NT2/D1 (cell line): ENCODE measurements at regions not wholly inside any gene's neighbourhood (a gene's known extent, or its start where the extent isn't known, plus 50 kb on each side); places are given as distances from the start of the nearest gene placed in this dataset.

ENCODE experiments used
- SUZ12 ChIP-seq: IDR thresholded peaks from 2 replicates; pipeline ENCODE4 v1.6.1; 2011; ENCODE audit not compliant: insufficient read length, insufficient read depth; ENCODE audit errors: extremely low read depth
- ZNF274 ChIP-seq: IDR thresholded peaks from 2 replicates; pipeline ENCODE4 v1.6.1; 2011; ENCODE audit warnings: mild to moderate bottlenecking, low read depth, low read length

DNA sequence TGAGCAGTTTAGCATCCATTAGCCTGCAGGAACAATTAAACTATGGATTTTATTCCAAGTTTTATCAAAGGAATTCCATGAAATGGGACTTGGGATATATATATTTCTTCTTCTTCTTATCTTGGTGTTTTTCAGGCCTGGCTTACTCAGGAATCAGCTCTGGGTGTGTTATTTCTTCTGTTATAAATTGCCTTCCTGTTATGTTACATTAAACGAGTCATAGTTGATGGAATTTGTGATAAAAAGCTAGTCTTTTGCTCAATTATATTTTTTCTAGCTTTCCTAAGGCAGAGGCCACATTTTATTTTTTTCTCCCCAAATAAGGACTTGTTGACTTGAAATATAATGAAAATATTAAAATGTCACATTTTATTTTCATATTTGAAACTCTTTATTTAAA, 141.3 kb downstream of the EPC1 start:
- TF ChIP-seq ZNF274, result no peak
- TF ChIP-seq SUZ12, result no peak
